T-cell (primary cell): ENCODE measurements at regions not wholly inside any gene's neighbourhood (a gene's known extent, or its start where the extent isn't known, plus 50 kb on each side); places are given as distances from the start of the nearest gene placed in this dataset.

Source experiments
- ATAC-seq, 4 experiments: fragments of 200-7000 bp in 3 of 4; fragments of 150-1000 bp in 1 of 4; cut with Tn5 transposase; replicated peaks in 1 of 4; 1 replicate in 3 of 4; 2 replicates in 1 of 4; pipeline ENCODE4 v1.10.0; 2021; ENCODE audit warnings: moderate library complexity in 3 of 4, mild to moderate bottlenecking in 2 of 4, moderate number of reproducible peaks in 1 of 4
- CTCF ChIA-PET, 2 donors: fragments of 300-600 bp; sonication (Branson Sonifier 250); formaldehyde crosslinking; loops; one replicate each; lab custom pipeline; 2022; ENCODE audit warnings: antibody characterized with exemption in 2 of 2; lab: Charles Lee
- POLR2A ChIA-PET, 2 donors: fragments of 300-600 bp; sonication (Branson Sonifier 250); formaldehyde crosslinking; loops; one replicate each; lab custom pipeline; 2022; ENCODE audit warnings: antibody characterized with exemption in 2 of 2; lab: Charles Lee
- DNase-seq, 35 experiments: peaks; one replicate each; pipeline versions ENCODE4 v3.0.0 to v3.0.0-alpha.2; 2013 to 2023
- H3K27ac ChIP-seq: one replicate; pipeline ENCODE4 v1.5.1; 2013; ENCODE audit warnings: low read length
- H3K27me3 ChIP-seq, 2 experiments: replicated peaks in 1 of 2; 1 replicate in 1 of 2; 2 replicates in 1 of 2; pipeline versions ENCODE4 v1.6.1 to v1.7.0; 2013; ENCODE audit warnings: low read length in 1 of 2, mixed read lengths in 1 of 2; ENCODE audit not compliant: control insufficient read depth in 2 of 2, insufficient read depth in 2 of 2; ENCODE audit errors: extremely low read depth in 1 of 2
- H3K36me3 ChIP-seq, 2 donors: 1 replicate in 1 of 2; 2 replicates in 1 of 2; pipeline versions ENCODE4 v1.6.1 to v1.7.0; 2013; ENCODE audit warnings: low read length in 1 of 2; ENCODE audit not compliant: control insufficient read depth in 2 of 2, insufficient read depth in 1 of 2; ENCODE audit errors: extremely low read depth in 1 of 2
- H3K4me1 ChIP-seq, 2 experiments: 1 replicate in 1 of 2; 2 replicates in 1 of 2; pipeline versions ENCODE4 v1.6.1 to v1.7.0; 2013; ENCODE audit warnings: low read length in 2 of 2, mixed read lengths in 1 of 2; ENCODE audit not compliant: insufficient read depth in 2 of 2, control insufficient read depth in 1 of 2; ENCODE audit errors: extremely low read depth in 1 of 2
- H3K4me3 ChIP-seq, 2 donors: 1 replicate in 1 of 2; 2 replicates in 1 of 2; pipeline versions ENCODE4 v1.5.1 to v1.7.0; 2013; ENCODE audit warnings: mild to moderate bottlenecking in 2 of 2, low read length in 1 of 2, moderate library complexity in 1 of 2; ENCODE audit not compliant: control insufficient read depth in 1 of 2; ENCODE audit errors: extremely low read depth in 1 of 2
- H3K9me3 ChIP-seq: 2 replicates; pipeline ENCODE4 v1.7.0; 2013
- H3K27ac Mint-ChIP-seq, 2 donors: one replicate each; pipeline ENCODE4 v1.8.0; 2020 to 2021; ENCODE audit warnings: mild to moderate bottlenecking in 2 of 2, mixed read lengths in 2 of 2
- H3K27me3 Mint-ChIP-seq, 2 donors: one replicate each; pipeline ENCODE4 v1.8.0; 2021 to 2022; ENCODE audit warnings: mixed read lengths in 2 of 2
- H3K36me3 Mint-ChIP-seq: one replicate; pipeline ENCODE4 v1.8.0; 2021; ENCODE audit warnings: mixed read lengths
- H3K4me1 Mint-ChIP-seq, 3 donors: one replicate each; pipeline ENCODE4 v1.8.0; 2020 to 2022; ENCODE audit warnings: mixed read lengths in 3 of 3, mild to moderate bottlenecking in 1 of 3
- H3K4me3 Mint-ChIP-seq, 3 donors: one replicate each; pipeline ENCODE4 v1.8.0; 2020 to 2022; ENCODE audit warnings: mild to moderate bottlenecking in 3 of 3, mixed read lengths in 3 of 3, moderate library complexity in 3 of 3
- H3K9me3 Mint-ChIP-seq, 3 donors: one replicate each; pipeline ENCODE4 v1.8.0; 2020 to 2022; ENCODE audit warnings: mixed read lengths in 3 of 3
- WGBS: methylation state at CpG from one replicate; pipeline ENCODE4 v1.1.5; 2013; ENCODE audit warnings: missing lambda C conversion rate; ENCODE audit not compliant: insufficient coverage; 5-methylcytosine and 5-hydroxymethylcytosine counted together

DNA sequence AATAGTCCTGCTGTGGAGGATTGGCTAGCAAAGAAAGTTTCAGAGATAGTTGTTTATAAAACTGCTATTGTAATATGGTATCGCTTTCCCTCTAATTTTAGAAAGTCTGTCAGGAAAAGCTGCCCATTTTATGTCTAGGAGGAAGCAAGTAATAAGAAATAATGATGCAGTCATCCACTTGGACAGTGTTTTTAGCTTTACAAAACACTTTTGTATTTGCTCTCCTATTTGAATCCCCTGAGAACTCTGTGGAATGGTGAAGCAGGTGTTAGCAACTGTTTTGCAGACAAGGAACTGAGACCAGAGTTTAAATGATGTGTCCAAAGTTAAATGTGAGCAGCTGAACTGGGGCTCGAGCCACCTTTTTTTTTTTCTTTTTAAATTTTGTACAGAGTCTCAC, 455.8 kb downstream of the XPNPEP1 start:
- ATAC-seq (no peak), DNase-seq (no peak)
- POLR2A ChIA-PET = interaction anchor here in 1 of 2 donors (0.8 kb wide), 1 partner anchor 150 kb away, joined by 3 read pairs; no protein-coding TSS in a partner anchor
- no peaks in the 10 kb centered on the region for H3K27me3 Mint-ChIP-seq
- H3K36me3 Mint-ChIP-seq = no peaks in the 10 kb centered on the region
- no peak overlapping the region for H3K27ac Mint-ChIP-seq
- no peaks in the 10 kb centered on the region for H3K4me1 ChIP-seq
- WGBS = 71% methylated on average over 2 of the region's 2 CpGs
- no peaks in the 10 kb centered on the region for H3K36me3 ChIP-seq
- CTCF ChIA-PET = no interaction called here
- no peak overlapping the region for H3K4me3 Mint-ChIP-seq
- no peaks in the 10 kb centered on the region for H3K4me1 Mint-ChIP-seq
- H3K4me3 ChIP-seq = no peak overlapping the region
- no peaks in the 10 kb centered on the region for H3K9me3 ChIP-seq
- peaks cover 0 to 6% (median 2%) of the 10 kb centered on the region in 3 donors for H3K9me3 Mint-ChIP-seq
- H3K27ac ChIP-seq = no peak overlapping the region
- no peaks in the 10 kb centered on the region for H3K27me3 ChIP-seq

- DNase-seq = no peak
- H3K36me3 ChIP-seq = no peaks in the 10 kb centered on the region
Measured at GRCh38 chr10:109464949-109465348, 458.4 kb downstream of the XPNPEP1 start.

GRCh38 chr10:109457302-109457638, 466.0 kb downstream of the XPNPEP1 start:
- no peaks in the 10 kb centered on the region for H3K4me1 ChIP-seq
- no peaks in the 10 kb centered on the region for H3K4me1 Mint-ChIP-seq
- H3K36me3 Mint-ChIP-seq = no peaks in the 10 kb centered on the region
- peaks cover 0 to 10% (median 4%) of the 10 kb centered on the region in 3 donors for H3K9me3 Mint-ChIP-seq
- no peaks in the 10 kb centered on the region for H3K36me3 ChIP-seq
- H3K27ac ChIP-seq = no peak overlapping the region
- H3K27me3 Mint-ChIP-seq = peaks cover 25 to 26% of the 10 kb centered on the region in 2 donors
- DNase-seq (no peak), ATAC-seq (no peak)
- POLR2A ChIA-PET = no interaction called here
- no peak overlapping the region for H3K4me3 Mint-ChIP-seq
- WGBS = 17% methylated on average over 5 of the region's 9 CpGs
- CTCF ChIA-PET = no interaction called here
- H3K9me3 ChIP-seq = no peaks in the 10 kb centered on the region
- H3K4me3 ChIP-seq = no peak overlapping the region
- H3K27ac Mint-ChIP-seq = no peak overlapping the region
- H3K27me3 ChIP-seq = peaks cover 10 to 21% of the 10 kb centered on the region in 2 experiments

More at GRCh38 chr10:109464949-109465348, 458.4 kb downstream of the XPNPEP1 start:
- H3K36me3 Mint-ChIP-seq = no peaks in the 10 kb centered on the region
- no peak overlapping the region for H3K27ac ChIP-seq
- 72% methylated on average over 2 of the region's 3 CpGs for WGBS
- ChIA-PET CTCF (no interaction called here), POLR2A (no interaction called here)
- H3K4me1 ChIP-seq = no peaks in the 10 kb centered on the region
- no peak overlapping the region for H3K27ac Mint-ChIP-seq
- peaks cover 0 to 11% of the 10 kb centered on the region in 2 donors for H3K27me3 Mint-ChIP-seq
- no peak overlapping the region for H3K4me3 ChIP-seq
- no peak for ATAC-seq
- no peaks in the 10 kb centered on the region for H3K9me3 Mint-ChIP-seq
- no peaks in the 10 kb centered on the region for H3K9me3 ChIP-seq
- no peak overlapping the region for H3K4me3 Mint-ChIP-seq
- H3K27me3 ChIP-seq = no peaks in the 10 kb centered on the region
- H3K4me1 Mint-ChIP-seq = no peaks in the 10 kb centered on the region

DNA sequence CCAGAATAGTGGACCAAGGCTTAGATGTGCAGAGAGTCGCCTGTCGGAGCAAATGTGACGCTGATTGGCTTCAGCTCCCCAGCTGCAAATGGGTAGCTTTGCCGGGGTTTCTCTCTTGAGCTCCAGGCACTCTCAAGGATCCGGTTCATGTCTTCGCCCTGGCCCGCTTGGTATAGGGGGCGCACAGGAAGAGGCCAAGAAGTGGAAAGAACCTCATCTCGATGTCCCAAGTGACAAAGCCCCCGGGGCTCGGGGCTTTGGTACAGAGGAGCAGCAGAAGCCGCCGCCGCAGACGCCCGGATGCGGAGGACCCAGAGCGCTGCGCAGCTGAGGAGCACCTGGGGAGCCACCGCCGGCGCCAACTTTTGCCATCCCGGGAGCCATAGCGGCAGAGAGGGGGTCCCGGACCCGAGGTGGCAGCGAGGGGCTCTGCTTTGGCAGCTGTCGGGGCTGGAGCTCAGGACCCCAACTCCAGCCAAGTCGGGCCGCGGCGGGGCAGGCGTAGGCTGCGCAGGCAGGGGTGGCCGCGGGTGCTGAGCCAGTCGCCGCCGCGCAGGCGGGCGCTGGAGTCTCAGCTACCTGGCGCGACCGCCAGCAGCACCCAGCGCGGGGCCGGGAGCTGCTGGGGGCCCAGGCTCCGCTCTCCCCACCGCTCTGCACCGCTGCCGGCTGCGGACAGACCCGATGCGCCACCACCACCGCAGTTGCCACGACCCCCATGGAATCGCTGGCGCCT, 466.6 kb downstream of the XPNPEP1 start:
- H3K4me1 ChIP-seq = no peaks in the 10 kb centered on the region
- ChIA-PET CTCF (no interaction called here), POLR2A (no interaction called here)
- H3K9me3 ChIP-seq = no peaks in the 10 kb centered on the region
- no peak for DNase-seq
- H3K36me3 ChIP-seq = no peaks in the 10 kb centered on the region
- ATAC-seq = no peak
- H3K27me3 Mint-ChIP-seq = peaks cover 24 to 25% of the 10 kb centered on the region in 2 donors
- H3K4me3 Mint-ChIP-seq = no peak overlapping the region
- peaks cover 0 to 10% (median 4%) of the 10 kb centered on the region in 3 donors for H3K9me3 Mint-ChIP-seq
- H3K27ac ChIP-seq = no peak overlapping the region
- no peaks in the 10 kb centered on the region for H3K36me3 Mint-ChIP-seq
- no peak overlapping the region for H3K27ac Mint-ChIP-seq
- peaks cover 10 to 21% of the 10 kb centered on the region in 2 experiments for H3K27me3 ChIP-seq
- WGBS = 9% methylated on average over 57 of the region's 59 CpGs
- H3K4me1 Mint-ChIP-seq = no peaks in the 10 kb centered on the region
- no peak overlapping the region for H3K4me3 ChIP-seq

- H3K36me3 ChIP-seq = no peaks in the 10 kb centered on the region
- ChIA-PET POLR2A (no interaction called here), CTCF (no interaction called here)
- peaks cover 10 to 21% of the 10 kb centered on the region in 2 experiments for H3K27me3 ChIP-seq
- no peak overlapping the region for H3K4me3 Mint-ChIP-seq
- H3K4me1 ChIP-seq = no peaks in the 10 kb centered on the region
- H3K27me3 Mint-ChIP-seq = peaks cover 15 to 25% of the 10 kb centered on the region in 2 donors
- no peak for ATAC-seq
- no peak overlapping the region for H3K27ac ChIP-seq
- H3K9me3 ChIP-seq = no peaks in the 10 kb centered on the region
- no peak overlapping the region for H3K4me3 ChIP-seq
- H3K9me3 Mint-ChIP-seq = peaks cover 0 to 10% (median 4%) of the 10 kb centered on the region in 3 donors
- no peak overlapping the region for H3K27ac Mint-ChIP-seq
- no peaks in the 10 kb centered on the region for H3K4me1 Mint-ChIP-seq
- DNase-seq = no peak
- no peaks in the 10 kb centered on the region for H3K36me3 Mint-ChIP-seq
- 0% methylated on average over 1 of the region's 1 CpG for WGBS
Measured at GRCh38 chr10:109454691-109455090, 468.6 kb downstream of the XPNPEP1 start.

DNA sequence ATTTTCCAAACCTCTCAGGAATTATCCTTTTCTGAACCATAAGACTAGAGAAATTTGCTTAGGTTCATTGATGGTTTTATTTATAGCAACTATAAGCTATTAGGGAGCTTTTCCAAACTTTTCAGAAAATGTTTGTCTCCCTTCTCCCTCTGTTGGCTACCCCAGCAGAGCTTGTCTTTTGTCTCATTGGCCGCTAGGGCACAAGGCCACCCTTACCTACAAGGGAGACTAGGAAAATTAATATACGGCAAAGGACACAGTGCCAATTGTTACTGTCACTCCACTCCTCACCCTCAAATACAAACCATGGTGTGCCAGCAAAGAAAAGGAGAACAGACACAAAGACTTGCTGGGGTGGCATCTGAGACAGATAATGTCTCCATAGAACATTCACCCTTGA, 471.4 kb downstream of the XPNPEP1 start:
- Histone ChIP-seq H3K4me1 (no peaks in the 10 kb centered on the region), H3K4me3 (no peak overlapping the region), H3K9me3 (no peaks in the 10 kb centered on the region), H3K27ac (no peak overlapping the region), H3K36me3 (no peaks in the 10 kb centered on the region), H3K27me3 (peaks cover 6 to 9% of the 10 kb centered on the region in 2 experiments)
- Mint-ChIP-seq H3K36me3 (no peaks in the 10 kb centered on the region), H3K27me3 (peaks cover 5 to 12% of the 10 kb centered on the region in 2 donors), H3K4me3 (no peak overlapping the region), H3K4me1 (no peaks in the 10 kb centered on the region), H3K27ac (no peak overlapping the region), H3K9me3 (peaks cover 0 to 4% (median 4%) of the 10 kb centered on the region in 3 donors)
- CTCF ChIA-PET = interaction anchor here in 1 of 2 donors (0.6 kb wide), 1 partner anchor 538 kb away, joined by 6 read pairs; no protein-coding TSS in a partner anchor
- POLR2A ChIA-PET = interaction anchor here in 1 of 2 donors (0.5 to 0.7 kb wide), 2 partner anchors 74 to 87 kb away, joined by 3 read pairs; no protein-coding TSS in a partner anchor
- DNase-seq (no peak), ATAC-seq (no peak)
- WGBS = 86% methylated on average over 2 of the region's 2 CpGs
